CD14-positive monocyte (primary cell): ENCODE measurements at regions not wholly inside any gene's neighbourhood (a gene's known extent, or its start where the extent isn't known, plus 50 kb on each side); places are given as distances from the start of the nearest gene placed in this dataset.

Experiments
- DNase-seq, 3 donors: peaks; one replicate each; pipeline ENCODE4 v3.0.0-alpha.2; 2011 to 2022
- H2AFZ ChIP-seq: 2 replicates; pipeline ENCODE4 v1.6.0; 2012; ENCODE audit warnings: mild to moderate bottlenecking, low read depth, low read length, inconsistent platforms; ENCODE audit not compliant: insufficient read depth, poor library complexity, severe bottlenecking
- H3K27ac ChIP-seq, 2 donors: 1 replicate in 1 of 2; 2 replicates in 1 of 2; pipeline ENCODE4 v1.5.1; 2012 to 2013; ENCODE audit warnings: low read length in 2 of 2, control low read depth in 1 of 2, inconsistent platforms in 1 of 2, low read depth in 1 of 2, mild to moderate bottlenecking in 1 of 2
- H3K27me3 ChIP-seq, 2 donors: one replicate each; pipeline versions ENCODE4 v1.6.0 to v1.6.1; 2011 to 2013; ENCODE audit warnings: low read length in 2 of 2; ENCODE audit not compliant: control insufficient read depth in 2 of 2, insufficient read depth in 2 of 2
- H3K36me3 ChIP-seq, 2 donors: replicated peaks in 1 of 2; 1 replicate in 1 of 2; 2 replicates in 1 of 2; pipeline versions ENCODE4 v1.5.1 to v1.6.1; 2012 to 2013; ENCODE audit warnings: low read length in 2 of 2, control low read depth in 1 of 2, inconsistent platforms in 1 of 2, mild to moderate bottlenecking in 1 of 2; ENCODE audit not compliant: insufficient read depth in 2 of 2, control insufficient read depth in 1 of 2
- H3K4me1 ChIP-seq, 2 donors: 1 replicate in 1 of 2; 2 replicates in 1 of 2; pipeline versions ENCODE4 v1.5.1 to v1.6.1; 2012 to 2013; ENCODE audit warnings: low read length in 2 of 2, control low read depth in 1 of 2, inconsistent platforms in 1 of 2, mild to moderate bottlenecking in 1 of 2, moderate library complexity in 1 of 2; ENCODE audit not compliant: insufficient read depth in 2 of 2, control insufficient read depth in 1 of 2
- H3K4me2 ChIP-seq: replicated peaks from 2 replicates; pipeline ENCODE3; 2012; ENCODE audit warnings: low read length, moderate library complexity, mild to moderate bottlenecking; ENCODE audit not compliant: poor library complexity, severe bottlenecking; ENCODE audit errors: extremely low read depth
- H3K4me3 ChIP-seq, 3 experiments: fragments of 200-600 bp in 1 of 3; sonication (generic) in 1 of 3; replicated peaks in 1 of 3; 1 replicate in 2 of 3; 2 replicates in 1 of 3; pipeline ENCODE4 v1.5.1; 2011 to 2013; ENCODE audit warnings: low read length in 3 of 3, mild to moderate bottlenecking in 3 of 3, control low read depth in 2 of 3, low read depth in 2 of 3, inconsistent platforms in 1 of 3, moderate library complexity in 1 of 3
- H3K79me2 ChIP-seq: 2 replicates; pipeline ENCODE4 v1.6.0; 2012; ENCODE audit warnings: mild to moderate bottlenecking, control low read depth, inconsistent platforms, low read length, moderate library complexity; ENCODE audit not compliant: insufficient read depth
- H3K9ac ChIP-seq: 2 replicates; pipeline ENCODE4 v1.6.0; 2017; ENCODE audit warnings: low read length, mild to moderate bottlenecking; ENCODE audit not compliant: insufficient read depth, poor library complexity, severe bottlenecking
- H3K9me3 ChIP-seq, 2 donors: replicated peaks in 1 of 2; 1 replicate in 1 of 2; 2 replicates in 1 of 2; pipeline versions ENCODE4 v1.5.1 to v1.6.1; 2012 to 2013; ENCODE audit warnings: low read length in 2 of 2, control low read depth in 1 of 2; ENCODE audit not compliant: control insufficient read depth in 1 of 2, insufficient read depth in 1 of 2
- H4K20me1 ChIP-seq: 2 replicates; pipeline ENCODE4 v1.6.0; 2012; ENCODE audit warnings: mild to moderate bottlenecking, low read length, control low read depth, moderate library complexity; ENCODE audit not compliant: insufficient read depth
- H3K27ac Mint-ChIP-seq, 7 donors: one replicate each; pipeline ENCODE4 v1.8.0; 2020; ENCODE audit warnings: mild to moderate bottlenecking in 7 of 7, mixed read lengths in 7 of 7, moderate library complexity in 6 of 7, inconsistent platforms in 2 of 7
- H3K27me3 Mint-ChIP-seq, 3 donors: one replicate each; pipeline ENCODE4 v1.8.0; 2021 to 2022; ENCODE audit warnings: low read depth in 3 of 3, mild to moderate bottlenecking in 3 of 3, mixed read lengths in 3 of 3, moderate library complexity in 3 of 3, inconsistent platforms in 1 of 3
- H3K36me3 Mint-ChIP-seq, 2 donors: one replicate each; pipeline ENCODE4 v1.8.0; 2020; ENCODE audit warnings: mixed read lengths in 2 of 2, inconsistent platforms in 1 of 2, mild to moderate bottlenecking in 1 of 2
- H3K4me1 Mint-ChIP-seq: one replicate; pipeline ENCODE4 v1.8.0; 2020; ENCODE audit warnings: mild to moderate bottlenecking, mixed read lengths
- H3K4me3 Mint-ChIP-seq, 2 donors: one replicate each; pipeline ENCODE4 v1.8.0; 2020; ENCODE audit warnings: mild to moderate bottlenecking in 2 of 2, mixed read lengths in 2 of 2, moderate library complexity in 1 of 2
- H3K9me3 Mint-ChIP-seq, 7 donors: one replicate each; pipeline ENCODE4 v1.8.0; 2020 to 2022; ENCODE audit warnings: mixed read lengths in 7 of 7, mild to moderate bottlenecking in 6 of 7, moderate library complexity in 6 of 7, inconsistent platforms in 2 of 7
- CTCF ChIP-seq: fragments of 200-600 bp; IDR thresholded peaks from one replicate; pipeline ENCODE4 v1.8.0; 2022; ENCODE audit warnings: antibody characterized with exemption, mild to moderate bottlenecking
- WGBS: methylation state at CpG from one replicate; pipeline ENCODE4 v1.1.5; 2013; ENCODE audit warnings: missing lambda C conversion rate; ENCODE audit not compliant: insufficient coverage; 5-methylcytosine and 5-hydroxymethylcytosine counted together
- intact Hi-C, 2 donors: fragments of 100-400 bp; cut with micrococcal nuclease; formaldehyde crosslinking; loops; one replicate each; pipeline versions ENCODE4 v1.15.0 to v1.15.1; 2023

- Mint-ChIP-seq H3K4me1 (no peaks in the 10 kb centered on the region), H3K9me3 (peaks cover 22 to 53% (median 41%) of the 10 kb centered on the region in 7 donors), H3K4me3 (no peak overlapping the region), H3K36me3 (no peaks in the 10 kb centered on the region), H3K27me3 (peaks cover 0 to 2% (median 0%) of the 10 kb centered on the region in 3 donors), H3K27ac (no peak overlapping the region)
- no peak overlapping the region for H3K27ac ChIP-seq
- H3K9ac ChIP-seq = no peak overlapping the region
- no peak overlapping the region for H3K4me2 ChIP-seq
- H4K20me1 ChIP-seq = no peaks in the 10 kb centered on the region
- no peaks in the 10 kb centered on the region for H3K27me3 ChIP-seq
- DNase-seq = no peak
- WGBS = 90% methylated on average over 8 of the region's 13 CpGs
- no peak overlapping the region for H2AFZ ChIP-seq
- no peak for TF ChIP-seq CTCF
- no peaks in the 10 kb centered on the region for H3K4me1 ChIP-seq
- intact Hi-C loops = loop anchor here in 1 of 2 donors (10.0 kb wide), 1 partner anchor 60 kb away; no protein-coding TSS in a partner anchor
- H3K36me3 ChIP-seq = no peaks in the 10 kb centered on the region
- H3K9me3 ChIP-seq = peaks cover 47 to 66% of the 10 kb centered on the region in 2 donors
- peak overlapping the region in 1 of 3 experiments; percentile 14 for H3K4me3 ChIP-seq
- H3K79me2 ChIP-seq = no peaks in the 10 kb centered on the region
Observed at GRCh38 chr17:22695228-22695619, 1002.9 kb downstream of the KCNJ18 start.

- Histone ChIP-seq H4K20me1 (no peaks in the 10 kb centered on the region), H3K27ac (no peak overlapping the region), H3K79me2 (no peaks in the 10 kb centered on the region), H3K4me3 (no peak overlapping the region), H3K27me3 (no peaks in the 10 kb centered on the region), H3K36me3 (no peaks in the 10 kb centered on the region), H3K4me2 (no peak overlapping the region), H3K4me1 (no peaks in the 10 kb centered on the region), H3K9ac (no peak overlapping the region), H2AFZ (no peak overlapping the region), H3K9me3 (peaks cover 39 to 56% of the 10 kb centered on the region in 2 donors)
- intact Hi-C loops = no loop called here
- no peak for TF ChIP-seq CTCF
- Mint-ChIP-seq H3K4me1 (no peaks in the 10 kb centered on the region), H3K27me3 (no peaks in the 10 kb centered on the region), H3K9me3 (peaks cover 15 to 39% (median 23%) of the 10 kb centered on the region in 7 donors), H3K27ac (no peak overlapping the region), H3K4me3 (no peak overlapping the region), H3K36me3 (no peaks in the 10 kb centered on the region)
- 96% methylated on average over 4 of the region's 14 CpGs for WGBS
- no peak for DNase-seq
Observed at GRCh38 chr17:22703204-22703603, 1010.9 kb downstream of the KCNJ18 start.
